CD4-positive, alpha-beta T cell treated with Interleukin-15 for 1 hour (primary cell): ENCODE measurements at regions not wholly inside any gene's neighbourhood (a gene's known extent, or its start where the extent isn't known, plus 50 kb on each side); places are given as distances from the start of the nearest gene placed in this dataset.
"Not testable (repeated sequence)": the region's sequence is repeated elsewhere in the genome, so short reads cannot be mapped to it uniquely, and the experiment has no call there.

Source experiments
- DNase-seq: peaks from one replicate; pipeline ENCODE4 v3.0.0-alpha.2; 2020

DNA sequence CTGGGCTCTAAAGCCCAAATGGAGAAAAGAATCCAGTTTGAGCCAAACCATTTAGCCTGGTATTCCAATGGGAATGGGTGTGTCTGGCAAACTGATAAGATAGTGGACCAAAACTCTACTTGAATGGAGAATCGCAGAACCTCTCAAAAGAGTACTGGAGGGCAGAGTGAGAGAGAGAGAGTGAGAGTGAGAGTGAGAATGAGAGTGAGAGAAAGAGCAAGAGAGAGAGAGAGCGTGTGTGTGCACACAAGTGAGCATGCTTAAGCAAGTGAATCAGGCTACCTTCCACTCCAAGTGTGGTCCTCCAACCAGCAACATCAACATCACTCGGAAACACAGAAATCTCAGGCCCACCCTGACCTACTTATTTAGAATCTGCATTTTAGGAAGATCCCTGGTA lies 58.8 kb downstream of the UQCRFS1 start:
- no peak for DNase-seq

DNA sequence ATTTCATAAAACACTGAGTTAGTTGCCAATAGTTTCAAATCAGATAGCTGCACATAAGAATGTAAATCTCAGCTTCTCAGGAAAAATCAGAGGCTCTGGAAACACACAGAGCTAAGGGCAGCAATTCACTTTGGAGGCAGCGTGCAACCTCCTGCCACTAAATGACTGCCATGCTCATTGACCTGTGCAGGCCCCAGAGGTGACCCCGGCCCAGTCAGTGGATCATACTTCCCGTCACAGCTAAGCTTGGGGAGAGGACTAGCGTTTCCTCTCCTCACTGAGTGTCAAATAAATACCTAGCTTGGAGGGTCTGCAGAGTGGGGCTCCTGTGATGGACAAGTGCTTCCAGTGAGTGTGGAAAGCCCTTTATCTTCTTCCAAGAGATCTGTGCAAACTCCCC lies 67.2 kb downstream of the UQCRFS1 start:
- no peak for DNase-seq

DNA sequence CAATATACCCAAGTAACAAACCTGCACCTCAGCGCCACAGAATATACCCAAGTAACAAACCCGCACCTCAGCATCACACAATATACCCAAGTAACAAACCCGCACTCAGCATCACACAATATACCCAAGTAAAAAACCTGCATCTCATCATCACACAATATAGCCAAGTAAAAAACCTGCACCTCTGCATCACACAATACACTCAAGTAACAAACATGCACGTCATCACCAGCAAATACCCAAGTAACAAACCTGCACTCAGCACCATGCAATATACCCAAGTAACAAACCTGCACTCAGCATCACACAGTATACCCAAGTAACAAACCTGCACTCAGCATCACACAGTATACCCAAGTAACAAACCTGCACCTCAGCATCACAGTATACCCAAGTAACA lies 69.8 kb downstream of the UQCRFS1 start:
- DNase-seq, result no peak

DNA sequence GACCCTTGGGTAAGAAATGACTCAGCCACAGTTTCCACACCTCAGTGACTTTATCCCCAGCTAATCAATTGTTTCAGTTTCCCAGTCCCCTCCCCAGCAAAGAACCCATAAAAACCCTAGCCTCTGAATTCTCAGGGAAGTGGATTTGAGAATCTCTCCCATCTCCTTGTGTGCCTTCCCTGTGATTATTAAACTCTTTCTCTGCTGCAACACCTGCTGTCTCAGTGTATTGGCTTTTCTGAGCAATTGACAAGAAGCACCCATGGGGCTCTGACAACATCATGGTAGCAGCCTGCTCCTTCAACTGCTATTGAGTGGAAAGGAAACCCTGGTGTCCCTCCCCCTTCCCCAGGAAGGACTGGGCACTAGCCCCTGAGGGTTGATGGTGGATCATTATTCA lies 73.7 kb downstream of the UQCRFS1 start:
- no peak for DNase-seq

DNA sequence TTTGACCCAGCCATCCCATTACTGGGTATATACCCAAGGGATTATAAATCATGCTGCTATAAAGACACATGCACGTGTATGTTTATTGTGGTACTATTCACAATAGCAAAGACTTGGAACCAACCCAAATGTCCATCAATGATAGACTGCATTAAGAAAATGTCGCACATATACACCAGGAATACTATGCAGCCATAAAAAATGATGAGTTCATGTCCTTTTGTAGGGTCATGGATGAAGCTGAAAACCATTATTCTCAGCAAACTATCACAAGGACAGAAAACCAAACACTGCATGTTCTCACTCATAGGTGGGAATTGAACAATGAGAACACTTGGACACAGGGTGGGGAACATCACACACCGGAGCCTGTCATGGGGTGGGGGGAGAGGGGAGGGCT lies 74.7 kb downstream of the UQCRFS1 start:
- DNase-seq, result not testable (repeated sequence)

DNA sequence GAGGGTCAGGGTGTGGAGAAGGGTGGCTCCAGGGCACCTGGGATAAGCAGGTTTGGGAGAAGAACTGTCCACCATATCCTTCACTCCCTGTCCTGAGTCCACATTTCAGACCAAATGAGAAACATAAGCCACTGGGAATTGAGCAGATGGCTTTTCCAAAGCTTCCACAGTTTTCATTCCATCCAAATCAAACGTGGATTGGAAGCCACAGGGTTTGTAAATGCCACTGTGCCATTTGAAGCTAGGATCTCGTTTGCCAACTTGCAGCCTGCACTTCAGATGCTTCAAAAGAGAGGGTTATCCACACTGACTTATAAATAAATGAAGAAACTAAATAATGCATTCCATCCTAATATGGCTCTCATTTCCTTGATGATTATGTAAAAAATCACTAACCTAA lies 81.5 kb downstream of the UQCRFS1 start:
- DNase-seq, result no peak

DNA sequence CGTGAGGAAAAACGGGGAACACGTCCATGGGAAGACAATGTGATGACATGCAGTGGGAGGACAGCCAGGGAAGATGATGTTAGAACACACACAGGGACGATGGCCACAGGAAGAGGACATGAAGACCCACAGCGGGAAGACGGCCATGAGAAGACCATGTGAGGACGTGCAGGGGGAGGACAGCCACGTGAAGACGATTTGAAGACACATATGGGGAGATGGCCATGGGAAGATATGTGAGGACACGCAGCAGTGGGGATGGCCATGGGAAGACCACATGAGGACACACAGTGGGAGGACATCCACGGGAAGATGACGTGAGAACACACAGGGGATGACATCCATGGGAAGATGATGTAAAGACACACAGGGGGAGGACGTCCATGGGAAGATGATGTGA lies 83.8 kb downstream of the UQCRFS1 start:
- no peak for DNase-seq

DNA sequence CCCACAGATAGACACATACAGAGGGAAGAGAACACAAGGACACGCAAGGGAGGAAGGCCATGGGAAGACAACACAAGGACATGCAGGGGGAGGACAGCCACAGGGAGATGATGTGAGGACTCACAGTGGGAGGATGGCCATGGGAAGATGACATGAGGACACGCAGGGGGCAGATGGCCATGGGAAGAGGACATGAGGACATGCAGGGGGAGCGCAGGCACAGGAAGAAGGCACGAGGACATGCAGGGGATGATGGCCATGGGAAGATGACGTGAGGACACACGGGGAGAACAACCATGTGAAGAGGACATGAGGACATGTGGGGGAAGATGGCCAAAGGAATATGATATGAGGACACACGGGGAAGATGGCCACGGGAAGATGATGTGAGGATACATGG lies 84.7 kb downstream of the UQCRFS1 start:
- no peak for DNase-seq

DNA sequence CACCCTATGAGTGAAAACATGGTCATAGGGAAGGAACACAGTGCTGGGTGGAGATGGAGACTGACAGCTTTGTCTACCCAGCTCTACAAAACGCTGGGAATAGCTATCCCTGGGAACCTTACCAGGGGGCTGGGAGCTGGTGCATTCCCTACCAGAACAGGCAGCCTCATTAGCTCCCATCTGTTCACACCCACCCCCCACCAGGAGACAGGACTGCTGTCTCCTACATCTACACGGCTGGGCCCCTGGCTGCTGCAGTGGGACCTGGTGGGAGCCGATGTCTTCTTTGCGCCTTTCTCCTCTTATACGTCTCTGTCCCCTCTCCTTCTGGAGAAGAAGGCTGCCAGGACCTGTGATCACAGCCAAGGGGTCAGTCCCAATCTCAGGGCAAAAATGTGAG lies 90.8 kb downstream of the UQCRFS1 start:
- DNase-seq, result no peak

DNA sequence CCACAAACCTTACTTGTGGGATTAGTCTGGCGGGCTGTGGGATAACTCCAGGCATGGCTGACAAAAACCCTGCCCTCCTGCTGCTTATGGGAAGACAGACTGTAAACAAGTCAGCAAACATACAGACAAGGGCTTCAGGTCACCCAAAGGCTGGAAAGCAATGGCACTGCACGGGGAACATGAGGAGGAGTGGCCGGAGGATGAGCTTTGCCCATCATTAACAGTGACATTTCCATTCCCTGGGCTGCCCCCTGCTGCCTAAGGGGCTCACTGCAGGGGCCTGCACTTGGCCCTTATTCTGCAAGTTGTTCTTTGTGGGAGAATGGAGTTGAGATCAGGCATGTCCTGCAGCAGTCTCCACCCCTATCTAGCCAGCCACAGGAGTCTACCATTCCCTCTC lies 91.3 kb downstream of the UQCRFS1 start:
- no peak for DNase-seq

DNA sequence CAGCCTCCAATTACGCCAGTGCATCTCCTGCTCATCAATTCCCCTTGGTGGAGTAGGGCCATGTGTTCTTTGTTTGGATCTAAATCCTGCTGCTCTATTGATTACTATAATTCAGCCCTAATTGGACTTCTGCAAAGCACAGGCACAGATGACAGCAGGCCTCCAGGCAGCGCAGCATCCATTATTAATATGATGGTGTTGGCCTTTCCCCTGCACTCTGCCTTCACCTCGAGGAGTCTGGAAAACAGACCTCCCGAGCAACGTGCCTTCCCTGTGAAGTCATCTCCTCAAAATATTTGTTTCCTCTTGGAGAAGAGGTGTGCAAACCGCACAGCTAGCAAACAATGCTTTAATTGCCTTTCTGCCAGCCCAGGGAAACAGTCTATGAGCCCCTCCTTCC lies 92.5 kb downstream of the UQCRFS1 start:
- no peak for DNase-seq

DNA sequence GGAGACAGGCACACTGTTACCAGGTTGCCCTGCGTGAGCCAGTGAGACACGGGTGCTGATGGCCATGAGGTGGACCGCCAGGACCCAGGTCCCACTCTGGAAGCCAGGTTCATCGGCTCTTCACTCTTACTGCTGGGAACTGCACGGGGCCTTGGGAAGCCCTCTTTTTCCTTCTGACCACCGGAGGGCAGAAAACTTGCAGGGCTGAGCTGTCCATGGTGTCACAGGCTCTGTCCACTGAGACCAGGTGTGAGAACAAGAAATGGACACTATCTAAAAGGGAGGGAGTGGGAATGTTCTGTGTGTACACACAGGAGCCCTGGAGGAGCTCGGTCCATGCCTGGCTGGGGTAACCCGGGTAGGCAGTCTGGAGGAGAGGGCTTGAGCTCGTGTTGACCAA lies 93.4 kb downstream of the UQCRFS1 start:
- DNase-seq, result no peak

DNA sequence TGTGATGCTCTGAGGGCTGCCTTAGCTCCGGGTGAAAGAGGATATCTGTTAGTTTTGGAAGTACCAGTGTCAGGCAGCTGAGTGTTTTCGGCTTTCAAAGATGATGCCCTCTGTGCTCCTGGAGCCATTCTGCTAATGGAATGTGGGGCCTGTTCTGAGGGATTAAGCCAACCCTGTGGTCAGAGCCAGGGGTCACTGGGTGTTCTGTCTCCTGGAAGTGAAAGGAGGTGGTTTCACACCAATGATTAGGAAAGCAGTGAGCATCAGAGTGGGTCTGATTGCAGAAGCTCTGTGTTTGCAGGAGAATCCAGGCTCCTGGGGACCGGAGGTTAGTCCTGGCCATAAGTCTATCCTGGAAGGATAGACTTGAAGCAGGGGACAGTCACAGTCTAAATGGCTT lies 94.6 kb downstream of the UQCRFS1 start:
- no peak for DNase-seq

DNA sequence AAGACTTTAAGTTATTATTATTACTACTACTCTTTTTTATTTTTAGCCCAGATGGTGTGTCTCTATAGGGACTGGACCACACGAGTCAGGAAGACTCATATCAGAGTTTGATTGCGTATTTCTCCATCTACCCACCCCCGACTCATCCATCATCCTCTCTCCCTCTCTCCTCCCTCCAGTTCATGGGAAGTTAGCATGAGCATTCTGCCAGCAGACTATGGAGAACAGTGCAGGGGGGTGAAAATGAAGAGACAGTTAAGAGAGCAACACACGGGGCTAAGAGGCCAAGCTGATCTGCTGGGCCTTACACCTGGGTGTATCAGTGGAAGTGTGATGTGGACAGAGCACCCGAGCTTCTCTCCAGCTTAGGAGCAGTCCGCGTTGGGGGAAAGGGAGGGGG lies 95.0 kb downstream of the UQCRFS1 start:
- no peak for DNase-seq

DNA sequence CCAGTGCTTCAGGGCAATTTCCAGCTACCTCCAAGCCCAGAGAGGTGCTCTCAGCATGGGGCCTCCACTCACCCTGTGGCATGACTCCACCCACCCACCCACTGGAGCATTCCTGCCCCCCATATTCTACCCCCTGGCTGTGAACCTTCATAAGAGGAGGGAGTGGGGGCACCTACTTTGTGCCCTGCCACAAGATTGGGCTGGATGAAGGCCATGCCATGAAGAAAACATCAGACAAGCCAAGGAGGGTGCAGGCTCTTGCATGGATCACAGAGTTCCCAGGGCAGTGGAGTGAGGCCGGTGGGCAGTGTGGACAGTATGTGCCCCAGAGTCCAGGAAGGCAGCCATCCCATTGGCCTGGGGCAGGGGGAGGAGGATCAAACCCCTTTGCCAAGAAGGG lies 97.8 kb downstream of the UQCRFS1 start:
- DNase-seq, result no peak

DNA sequence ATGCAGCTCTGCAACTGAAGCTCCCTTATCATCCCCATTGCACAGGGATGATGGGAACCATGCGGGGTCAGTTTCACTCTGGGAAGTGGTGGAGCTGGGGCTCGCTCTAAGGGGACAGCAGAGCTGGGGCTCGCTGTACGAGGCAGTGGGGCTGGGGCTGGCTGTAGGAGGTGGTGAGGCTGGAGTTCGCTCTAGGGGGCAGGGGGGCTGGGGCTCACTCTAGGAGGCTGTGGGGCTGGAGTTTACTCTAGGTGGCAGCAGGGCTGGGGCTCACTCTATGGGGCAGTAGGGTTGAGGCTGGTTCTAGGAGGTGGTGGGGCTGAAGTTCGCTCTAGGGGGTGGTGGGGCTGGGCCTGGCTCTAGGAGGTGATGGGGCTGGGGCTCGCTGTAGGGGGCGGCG lies 99.1 kb downstream of the UQCRFS1 start:
- DNase-seq, result no peak

DNA sequence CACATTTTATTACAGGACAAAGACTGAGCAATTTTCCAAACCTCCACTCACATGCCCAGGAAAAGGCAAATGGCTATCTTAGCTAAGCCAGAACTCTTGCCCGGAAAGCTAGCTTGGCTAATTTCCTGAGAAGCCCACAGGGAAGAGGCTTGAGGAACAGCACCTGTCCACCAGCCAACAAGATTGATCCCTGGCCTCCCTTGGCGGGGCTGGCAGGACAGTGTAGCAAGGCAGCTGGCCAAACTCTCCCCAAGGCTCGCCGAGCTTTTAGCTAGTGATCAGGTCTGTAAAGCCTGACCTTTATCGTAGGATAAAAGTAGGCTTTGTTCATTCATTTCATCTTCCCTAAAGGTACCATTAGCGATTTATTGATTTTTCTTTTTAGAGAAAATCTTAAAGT lies 101.4 kb downstream of the UQCRFS1 start:
- no peak for DNase-seq

DNA sequence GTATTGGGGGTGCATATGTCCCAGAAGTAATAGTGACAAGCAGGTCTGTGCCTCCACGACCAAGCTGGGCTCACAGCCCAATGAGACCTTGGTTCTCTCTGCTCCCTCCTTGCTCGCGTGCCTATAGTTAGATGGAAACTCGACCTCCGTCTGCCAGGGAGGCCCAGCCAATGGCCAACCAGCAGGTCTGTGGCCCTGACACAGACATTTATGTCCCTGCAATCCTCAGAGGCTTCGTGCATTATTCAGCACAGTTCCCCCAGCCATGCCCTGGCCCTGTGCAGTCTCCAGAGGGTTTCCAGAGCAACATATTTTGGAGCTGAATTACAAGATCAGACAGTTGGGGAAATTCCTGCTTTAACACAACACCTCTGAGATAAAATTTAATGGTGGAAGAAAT lies 105.1 kb downstream of the UQCRFS1 start:
- DNase-seq, result no peak

DNA sequence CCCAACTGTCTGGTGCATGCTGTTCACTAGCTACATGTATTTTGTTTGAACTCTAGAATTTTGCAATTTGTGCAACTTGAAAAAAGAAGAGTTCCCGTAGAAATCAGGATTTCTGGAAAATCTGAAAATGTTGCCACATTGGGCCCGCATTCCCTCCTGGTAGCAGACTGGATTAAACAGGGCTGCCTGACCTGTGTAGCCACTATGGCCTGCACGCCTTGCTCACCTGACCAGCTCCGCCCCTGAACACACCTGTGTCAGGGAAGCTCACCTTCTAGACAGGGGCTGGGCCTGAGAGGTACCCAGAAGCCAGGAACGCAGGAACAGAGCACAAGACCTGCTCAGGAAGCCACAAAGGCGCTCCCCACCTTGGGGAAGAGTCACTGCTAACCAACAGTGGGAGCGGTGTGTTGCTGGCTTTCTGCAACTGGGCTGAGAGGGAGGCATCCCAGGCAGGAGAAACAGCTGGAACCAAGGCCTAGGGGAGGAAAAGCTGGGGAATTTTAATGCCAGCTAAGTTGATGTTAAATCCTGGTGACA lies 106.5 kb downstream of the UQCRFS1 start:
- DNase-seq, result no peak

DNA sequence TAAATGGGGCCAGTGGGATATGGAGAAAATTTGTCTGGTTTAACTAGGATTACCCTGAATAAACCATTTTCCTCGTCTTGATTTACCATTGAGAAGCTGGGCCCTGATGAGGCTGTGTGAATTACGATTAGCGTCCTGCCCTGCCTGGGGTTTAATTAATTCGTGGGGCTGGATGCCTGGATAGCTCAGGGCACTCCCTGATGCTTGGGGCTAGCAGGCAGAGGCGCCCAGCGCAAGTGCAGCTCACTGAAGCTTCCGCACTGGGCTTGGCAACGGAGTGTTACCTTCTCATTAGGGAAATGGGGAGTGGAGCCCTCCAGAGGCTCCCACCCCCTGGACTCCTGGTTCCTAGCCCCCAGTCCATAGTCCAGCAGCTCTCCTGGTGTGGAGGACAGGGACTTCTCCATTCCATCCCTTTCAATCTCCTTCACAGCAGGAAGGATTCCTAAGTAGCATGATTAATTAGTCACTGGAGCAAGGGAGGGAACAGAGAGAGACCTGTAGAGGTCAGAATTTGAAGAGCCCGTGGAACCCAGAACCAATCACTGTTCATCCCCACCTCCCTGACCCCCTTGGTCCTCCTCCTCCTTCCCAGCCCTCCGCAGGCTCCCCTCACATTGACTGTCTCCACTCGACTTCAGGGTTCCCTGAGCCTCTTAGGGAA lies 107.2 kb downstream of the UQCRFS1 start:
- no peak for DNase-seq

DNA sequence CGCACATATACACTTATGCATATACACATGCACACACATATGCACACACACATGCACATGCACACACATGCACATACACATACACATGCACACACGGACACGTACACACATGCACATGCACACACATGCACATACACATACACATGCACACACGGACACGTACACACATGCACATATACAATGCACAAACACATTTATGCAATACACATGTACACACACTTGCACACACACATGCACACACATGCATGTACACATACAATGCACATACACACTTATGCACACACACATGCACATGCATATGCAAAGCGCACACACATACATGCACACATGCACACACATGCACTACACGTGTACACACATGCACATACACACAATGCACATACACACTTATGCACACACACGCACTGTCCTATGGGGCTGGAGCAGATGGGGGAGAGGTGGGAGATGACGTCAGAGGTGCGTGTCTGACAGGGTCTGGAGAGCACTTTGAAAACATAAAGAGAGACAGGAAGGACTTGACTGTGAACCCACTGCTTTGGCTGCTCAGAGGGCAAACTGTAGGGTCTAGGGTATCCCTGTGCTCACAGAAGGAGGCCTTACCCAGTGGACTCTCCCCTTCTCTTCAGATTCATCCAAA lies 108.2 kb downstream of the UQCRFS1 start:
- DNase-seq, result no peak

DNA sequence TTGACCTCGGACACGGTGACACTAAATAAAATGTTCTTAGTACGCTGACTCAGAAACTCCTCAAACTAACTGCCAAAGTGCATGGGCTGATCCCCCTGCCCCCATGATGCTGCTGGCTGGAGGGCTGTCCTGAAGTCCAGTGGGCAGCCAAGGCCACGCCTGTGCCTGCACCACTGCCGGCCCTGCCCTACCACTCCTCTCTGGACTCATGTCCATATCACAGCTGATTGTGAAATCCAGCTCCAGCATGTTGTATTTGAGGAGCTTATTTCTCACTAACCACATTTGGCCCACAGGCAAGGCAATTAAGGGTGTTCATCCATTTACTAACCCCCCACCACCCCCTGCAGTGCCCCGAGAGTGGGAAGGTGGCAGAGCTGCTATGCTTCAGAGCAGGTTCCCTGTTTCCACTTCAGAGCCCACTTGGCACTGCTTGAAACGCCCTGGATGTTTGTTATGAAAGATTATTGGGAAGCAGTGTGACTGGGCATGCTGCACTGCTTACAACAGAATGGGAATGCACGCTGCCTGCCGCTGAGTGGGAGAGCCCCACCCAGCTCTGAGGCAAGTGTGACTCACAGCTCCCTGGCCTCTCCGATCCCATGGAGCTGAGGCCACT lies 114.0 kb downstream of the UQCRFS1 start:
- DNase-seq, result no peak

DNA sequence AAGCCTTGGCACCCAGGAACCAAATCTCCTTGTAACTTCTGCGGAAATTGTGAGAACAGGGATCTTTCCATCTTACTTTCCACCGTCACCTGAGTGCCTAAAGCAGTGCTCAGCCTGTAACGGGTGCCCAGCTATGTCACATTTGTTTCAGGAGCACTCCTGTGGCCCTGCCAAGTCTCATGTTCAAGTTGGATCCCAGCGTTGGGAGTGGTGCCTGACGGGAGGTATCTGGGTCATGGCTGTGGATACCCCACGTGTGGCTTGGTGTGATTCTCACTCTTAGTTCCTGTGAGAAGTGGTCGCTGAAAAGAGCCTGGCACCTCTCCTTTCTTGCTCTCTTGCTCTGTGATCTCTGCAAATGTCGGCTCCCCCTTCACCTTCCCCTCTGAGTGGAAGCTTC lies 114.9 kb downstream of the UQCRFS1 start:
- DNase-seq, result no peak

DNA sequence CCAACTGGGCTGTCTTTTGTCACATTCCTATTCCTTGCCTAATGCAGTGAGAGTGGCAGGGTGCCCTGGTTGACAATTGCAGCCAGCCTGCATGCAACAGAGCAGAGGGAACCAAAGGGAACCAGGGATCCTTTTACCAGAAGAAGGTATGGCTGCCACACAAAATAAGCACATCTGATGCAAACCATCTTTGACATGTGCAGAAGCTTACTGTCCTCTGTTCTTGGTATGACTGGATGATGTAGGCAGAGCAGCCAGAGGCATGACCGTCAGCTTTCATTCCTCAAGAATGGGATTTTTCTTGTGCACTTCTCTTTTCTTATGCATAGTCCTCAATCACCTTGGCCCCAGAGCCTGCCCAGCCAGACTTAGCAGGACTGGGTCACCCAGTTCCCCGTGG lies 116.1 kb downstream of the UQCRFS1 start:
- no peak for DNase-seq

DNA sequence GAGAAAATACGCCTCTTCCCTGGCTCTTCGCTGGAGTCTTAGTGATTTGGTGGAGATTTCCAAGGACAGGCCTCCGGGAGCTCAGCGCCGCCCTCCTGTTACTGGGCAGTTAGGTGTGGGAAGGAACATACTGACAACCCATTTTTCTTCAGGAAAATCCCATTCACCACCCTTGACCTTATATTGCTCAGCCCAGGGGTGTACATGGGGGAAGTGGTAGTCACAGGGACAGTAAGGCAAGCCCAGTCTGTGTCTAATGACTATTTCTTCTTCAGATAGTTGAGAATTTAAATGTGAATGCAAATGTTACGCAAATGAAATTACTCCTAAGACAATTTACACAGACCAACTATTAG lies 119.4 kb downstream of the UQCRFS1 start:
- DNase-seq, result no peak
